ENCODE measurements at regions not wholly inside any gene's neighbourhood (a gene's known extent, or its start where the extent isn't known, plus 50 kb on each side); places are given as distances from the start of the nearest gene placed in this dataset.

GRCh38 chr9:85258236-85258635 is 483.5 kb downstream of the AGTPBP1 start:
- Histone ChIP-seq H3K9ac (ENCODE audit: low read depth, low read length, poor library complexity, severe bottlenecking) (no peak overlapping the region), H3K9me3 (ENCODE audit: insufficient read depth, low read depth, low read length) (no peaks in the 10 kb centered on the region), H3K4me2 (ENCODE audit: low read depth, low read length, poor library complexity, severe bottlenecking) (no peak overlapping the region), H3K9me2 (replicated peaks; ENCODE audit: low read depth, low read length) (no peaks in the 10 kb centered on the region), H4K20me1 (ENCODE audit: insufficient read depth, low read length, poor library complexity, severe bottlenecking) (no peaks in the 10 kb centered on the region), H2AFZ (ENCODE audit: low read length) (no peak overlapping the region), H3F3A (ENCODE audit: low read depth) (no peaks in the 10 kb centered on the region), H3K36me3 (ENCODE audit: insufficient read depth, low read length) (no peaks in the 10 kb centered on the region), H3K79me2 (ENCODE audit: insufficient read depth, low read length) (no peaks in the 10 kb centered on the region), H3K4me1 (ENCODE audit: insufficient read depth, low read length, poor library complexity, severe bottlenecking) (no peaks in the 10 kb centered on the region), H3K4me3 (ENCODE audit: low read length, poor library complexity, severe bottlenecking) (no peak overlapping the region), H3K27me3 (ENCODE audit: insufficient read depth, low read length, poor library complexity, severe bottlenecking) (no peaks in the 10 kb centered on the region)
- no peak for TF ChIP-seq EZH2phosphoT487 (IDR thresholded peaks at IDR 0.05; ENCODE audit: borderline replicate concordance)
- TF ChIP-seq, protein P1, sequence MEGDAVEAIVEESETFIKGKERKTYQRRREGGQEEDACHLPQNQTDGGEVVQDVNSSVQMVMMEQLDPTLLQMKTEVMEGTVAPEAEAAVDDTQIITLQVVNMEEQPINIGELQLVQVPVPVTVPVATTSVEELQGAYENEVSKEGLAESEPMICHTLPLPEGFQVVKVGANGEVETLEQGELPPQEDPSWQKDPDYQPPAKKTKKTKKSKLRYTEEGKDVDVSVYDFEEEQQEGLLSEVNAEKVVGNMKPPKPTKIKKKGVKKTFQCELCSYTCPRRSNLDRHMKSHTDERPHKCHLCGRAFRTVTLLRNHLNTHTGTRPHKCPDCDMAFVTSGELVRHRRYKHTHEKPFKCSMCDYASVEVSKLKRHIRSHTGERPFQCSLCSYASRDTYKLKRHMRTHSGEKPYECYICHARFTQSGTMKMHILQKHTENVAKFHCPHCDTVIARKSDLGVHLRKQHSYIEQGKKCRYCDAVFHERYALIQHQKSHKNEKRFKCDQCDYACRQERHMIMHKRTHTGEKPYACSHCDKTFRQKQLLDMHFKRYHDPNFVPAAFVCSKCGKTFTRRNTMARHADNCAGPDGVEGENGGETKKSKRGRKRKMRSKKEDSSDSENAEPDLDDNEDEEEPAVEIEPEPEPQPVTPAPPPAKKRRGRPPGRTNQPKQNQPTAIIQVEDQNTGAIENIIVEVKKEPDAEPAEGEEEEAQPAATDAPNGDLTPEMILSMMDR (conservative IDR thresholded peaks at IDR 0.05; ENCODE audit: low read length), result no peak

- no peaks in the 10 kb centered on the region for H3F3A ChIP-seq (ENCODE audit: low read depth)
- H3K9ac ChIP-seq (ENCODE audit: low read depth, low read length, poor library complexity, severe bottlenecking), result no peak overlapping the region
- H3K9me3 ChIP-seq (ENCODE audit: insufficient read depth, low read depth, low read length), result no peaks in the 10 kb centered on the region; the same call in 1 of the 2 replicates
- no peaks in the 10 kb centered on the region for H3K36me3 ChIP-seq (ENCODE audit: insufficient read depth, low read length)
- no peaks in the 10 kb centered on the region for H3K9me2 ChIP-seq (replicated peaks; ENCODE audit: low read depth, low read length)
- no peaks in the 10 kb centered on the region for H3K27me3 ChIP-seq (ENCODE audit: insufficient read depth, low read length, poor library complexity, severe bottlenecking)
- no peak overlapping the region for H3K4me2 ChIP-seq (ENCODE audit: low read depth, low read length, poor library complexity, severe bottlenecking)
- H3K4me3 ChIP-seq (ENCODE audit: low read length, poor library complexity, severe bottlenecking), result no peak overlapping the region
- H2AFZ ChIP-seq (ENCODE audit: low read length), result no peak overlapping the region
- H3K79me2 ChIP-seq (ENCODE audit: insufficient read depth, low read length), result no peaks in the 10 kb centered on the region
- no peaks in the 10 kb centered on the region for H3K4me1 ChIP-seq (ENCODE audit: insufficient read depth, low read length, poor library complexity, severe bottlenecking)
- TF ChIP-seq, protein P1 (conservative IDR thresholded peaks at IDR 0.05; ENCODE audit: low read length), result no peak
- no peak for TF ChIP-seq EZH2phosphoT487 (IDR thresholded peaks at IDR 0.05; ENCODE audit: borderline replicate concordance)
- no peaks in the 10 kb centered on the region for H4K20me1 ChIP-seq (ENCODE audit: insufficient read depth, low read length, poor library complexity, severe bottlenecking)
Observed at GRCh38 chr9:85249313-85249621, 492.5 kb downstream of the AGTPBP1 start.

DNA sequence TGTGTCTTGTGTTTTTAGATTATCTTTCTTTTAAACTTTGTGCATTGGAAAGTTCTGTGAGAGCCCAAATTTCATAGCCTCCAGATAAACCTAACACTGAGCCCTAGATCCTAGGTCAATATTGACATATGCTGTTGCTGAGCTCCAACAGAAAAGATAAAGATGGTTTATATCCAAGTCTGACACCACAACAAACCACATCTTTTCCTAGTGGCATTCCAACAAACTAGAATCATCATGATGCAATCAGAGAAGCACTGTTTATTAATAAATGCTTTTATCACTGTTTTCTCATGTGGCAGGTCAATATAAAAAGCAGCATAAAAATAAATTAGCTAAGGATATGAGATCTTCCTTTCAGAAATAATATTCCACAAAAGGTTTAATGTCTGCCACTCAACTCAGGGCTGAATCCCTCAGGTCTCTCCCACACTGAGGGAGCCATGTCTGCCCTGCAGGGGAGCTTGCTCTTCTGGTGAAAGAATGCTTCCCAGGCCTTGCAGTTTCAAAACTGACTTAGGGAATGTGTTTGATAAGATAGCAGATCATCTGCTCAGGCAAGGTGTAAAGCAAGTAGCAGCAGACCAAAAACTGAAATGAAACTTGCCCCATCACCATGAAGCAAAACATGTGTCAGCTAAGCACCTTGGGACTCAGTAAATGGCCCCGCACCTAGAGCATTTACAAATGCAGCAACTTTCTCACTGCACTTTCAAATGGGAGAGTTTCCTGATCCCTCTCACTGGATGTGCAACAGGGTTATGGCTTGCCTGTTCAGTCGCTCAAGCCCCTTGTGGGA is 493.0 kb downstream of the AGTPBP1 start:
- no peak for TF ChIP-seq EZH2phosphoT487 (IDR thresholded peaks at IDR 0.05; ENCODE audit: borderline replicate concordance)
- TF ChIP-seq, protein P1 (conservative IDR thresholded peaks at IDR 0.05; ENCODE audit: low read length), result no peak
- H3K9ac ChIP-seq (ENCODE audit: low read depth, low read length, poor library complexity, severe bottlenecking), result no peak overlapping the region
- H4K20me1 ChIP-seq (ENCODE audit: insufficient read depth, low read length, poor library complexity, severe bottlenecking), result no peaks in the 10 kb centered on the region
- H2AFZ ChIP-seq (ENCODE audit: low read length), result no peak overlapping the region
- H3K4me1 ChIP-seq (ENCODE audit: insufficient read depth, low read length, poor library complexity, severe bottlenecking), result no peaks in the 10 kb centered on the region
- H3K79me2 ChIP-seq (ENCODE audit: insufficient read depth, low read length), result no peaks in the 10 kb centered on the region
- no peaks in the 10 kb centered on the region for H3K9me2 ChIP-seq (replicated peaks; ENCODE audit: low read depth, low read length)
- no peaks in the 10 kb centered on the region for H3F3A ChIP-seq (ENCODE audit: low read depth)
- H3K4me2 ChIP-seq (ENCODE audit: low read depth, low read length, poor library complexity, severe bottlenecking), result no peak overlapping the region
- H3K9me3 ChIP-seq (ENCODE audit: insufficient read depth, low read depth, low read length), result no peaks in the 10 kb centered on the region; the same call in 1 of the 2 replicates
- H3K4me3 ChIP-seq (ENCODE audit: low read length, poor library complexity, severe bottlenecking), result no peak overlapping the region
- no peaks in the 10 kb centered on the region for H3K27me3 ChIP-seq (ENCODE audit: insufficient read depth, low read length, poor library complexity, severe bottlenecking)
- H3K36me3 ChIP-seq (ENCODE audit: insufficient read depth, low read length), result no peaks in the 10 kb centered on the region

Measured in Loucy (cell line).